Neural cell (in vitro differentiated cells): ENCODE measurements at regions not wholly inside any gene's neighbourhood (a gene's known extent, or its start where the extent isn't known, plus 50 kb on each side); places are given as distances from the start of the nearest gene placed in this dataset.

Experiments used
- H2AFZ ChIP-seq: fragments of 200-600, 300-800 bp; sonication (generic), shearing (Covaris generic); 2 replicates; pipeline ENCODE4 v1.6.0; 2014; ENCODE audit warnings: low read depth, mild to moderate bottlenecking, antibody characterized with exemption, low read length, moderate library complexity
- H3F3A ChIP-seq: fragments of 200-600 bp; shearing (Covaris generic); 2 replicates; pipeline ENCODE4 v1.6.1; 2016; ENCODE audit warnings: mild to moderate bottlenecking, moderate library complexity, mixed read lengths, antibody characterized with exemption, low read length; ENCODE audit not compliant: insufficient read depth, poor library complexity, severe bottlenecking
- H3K27ac ChIP-seq: fragments of 200-600, 300-800 bp; sonication (generic), shearing (Covaris generic); 2 replicates; pipeline ENCODE4 v1.5.1; 2014; ENCODE audit warnings: mild to moderate bottlenecking, low read length, moderate library complexity
- H3K27me3 ChIP-seq: fragments of 300-800, 200-600 bp; sonication (generic), shearing (Covaris generic); 2 replicates; pipeline ENCODE4 v1.6.0; 2014; ENCODE audit warnings: mild to moderate bottlenecking, low read depth, low read length, moderate library complexity; ENCODE audit not compliant: insufficient read depth
- H3K36me3 ChIP-seq: fragments of 300-800, 200-600 bp; sonication (generic), shearing (Covaris generic); 2 replicates; pipeline ENCODE4 v1.5.1; 2014; ENCODE audit warnings: mild to moderate bottlenecking, antibody characterized with exemption, low read length, moderate library complexity; ENCODE audit not compliant: insufficient read depth
- H3K4me2 ChIP-seq: fragments of 300-800, 200-600 bp; sonication (generic), shearing (Covaris generic); 2 replicates; pipeline ENCODE4 v1.6.0; 2014; ENCODE audit warnings: mild to moderate bottlenecking, low read length
- H3K4me3 ChIP-seq: fragments of 300-800, 200-600 bp; sonication (generic), shearing (Covaris generic); 2 replicates; pipeline ENCODE4 v1.5.1; 2014; ENCODE audit warnings: mild to moderate bottlenecking, low read length, moderate library complexity
- H3K79me2 ChIP-seq: fragments of 200-600 bp; shearing (Covaris generic); replicated peaks from 2 replicates; pipeline ENCODE4 v1.6.0; 2014; ENCODE audit warnings: mild to moderate bottlenecking, low read length, moderate library complexity; ENCODE audit not compliant: insufficient read depth
- H3K9ac ChIP-seq: fragments of 300-800, 200-600 bp; sonication (generic), shearing (Covaris generic); 2 replicates; pipeline ENCODE4 v1.6.1; 2016; ENCODE audit warnings: mild to moderate bottlenecking, low read length, mixed read lengths
- H3K9me2 ChIP-seq: fragments of 200-600 bp; shearing (Covaris generic); 2 replicates; pipeline ENCODE4 v1.6.1; 2016; ENCODE audit warnings: mild to moderate bottlenecking, low read length, mixed read lengths; ENCODE audit not compliant: insufficient read depth
- H3K9me3 ChIP-seq: fragments of 200-600, 300-800 bp; sonication (generic), shearing (Covaris generic); 2 replicates; pipeline ENCODE4 v1.6.1; 2016; ENCODE audit warnings: mild to moderate bottlenecking, mixed run types, low read length, moderate library complexity, mixed read lengths
- H4K20me1 ChIP-seq: fragments of 200-600 bp; shearing (Covaris generic); 2 replicates; pipeline ENCODE4 v1.6.1; 2016; ENCODE audit warnings: mild to moderate bottlenecking, mixed run types; ENCODE audit not compliant: insufficient read depth
- CTCF ChIP-seq: fragments of 450-650 bp; IDR thresholded peaks from 2 replicates; pipeline ENCODE4 v1.5.1; 2014; ENCODE audit warnings: antibody characterized with exemption, mild to moderate bottlenecking, moderate library complexity; ENCODE audit not compliant: poor library complexity, severe bottlenecking
- EP300 ChIP-seq: fragments of 450-650 bp; conservative IDR thresholded peaks from 2 replicates; pipeline ENCODE4 v1.6.1; 2014; ENCODE audit warnings: antibody characterized with exemption, mild to moderate bottlenecking, moderate library complexity; ENCODE audit not compliant: poor library complexity, severe bottlenecking
- EZH2 ChIP-seq: fragments of 200-600, 300-800 bp; shearing (Covaris generic), sonication (generic); IDR thresholded peaks from 2 replicates; pipeline ENCODE4 v1.6.1; 2014; ENCODE audit warnings: antibody characterized with exemption, low read length, borderline replicate concordance, mild to moderate bottlenecking; ENCODE audit not compliant: insufficient read depth, poor library complexity, severe bottlenecking
- MXI1 ChIP-seq: fragments of 450-650 bp; conservative IDR thresholded peaks from 2 replicates; pipeline ENCODE4 v1.6.1; 2014; ENCODE audit warnings: antibody characterized with exemption, mild to moderate bottlenecking; ENCODE audit not compliant: poor library complexity, severe bottlenecking
- POLR2AphosphoS5 ChIP-seq: IDR thresholded peaks from 2 replicates; pipeline ENCODE4 v1.6.1; 2012
- RAD21 ChIP-seq: fragments of 450-650 bp; conservative IDR thresholded peaks from 2 replicates; pipeline ENCODE4 v1.6.1; 2014; ENCODE audit warnings: antibody characterized with exemption, mild to moderate bottlenecking, moderate library complexity
- REST ChIP-seq: IDR thresholded peaks from 2 replicates; pipeline ENCODE4 v1.6.1; 2012; ENCODE audit warnings: borderline replicate concordance
- SMC3 ChIP-seq: fragments of 450-650 bp; conservative IDR thresholded peaks from 2 replicates; pipeline ENCODE4 v1.6.1; 2014; ENCODE audit warnings: antibody characterized with exemption, mild to moderate bottlenecking, moderate library complexity; ENCODE audit not compliant: poor library complexity
- TAF1 ChIP-seq: IDR thresholded peaks from 2 replicates; pipeline ENCODE4 v1.6.1; 2012; ENCODE audit warnings: low read depth

GRCh38 chr5:57764479-57765089 is 282.0 kb upstream of the ACTBL2 start:
- Histone ChIP-seq H3K9me3 (no peaks in the 10 kb centered on the region), H3F3A (no peaks in the 10 kb centered on the region), H3K4me3 (no peak overlapping the region), H3K27me3 (no peaks in the 10 kb centered on the region), H3K9me2 (no peaks in the 10 kb centered on the region), H3K27ac (no peak overlapping the region), H3K36me3 (no peaks in the 10 kb centered on the region), H3K79me2 (no peaks in the 10 kb centered on the region), H2AFZ (no peak overlapping the region), H3K4me2 (no peak overlapping the region), H4K20me1 (no peaks in the 10 kb centered on the region), H3K9ac (no peak overlapping the region)
- TF ChIP-seq CTCF (no peak), REST (no peak), EP300 (no peak), SMC3 (no peak), EZH2 (no peak), TAF1 (no peak), RAD21 (no peak), POLR2AphosphoS5 (no peak), MXI1 (no peak)

- Histone ChIP-seq H3K4me3 (no peak overlapping the region), H3K4me2 (no peak overlapping the region), H4K20me1 (no peaks in the 10 kb centered on the region), H3K79me2 (no peaks in the 10 kb centered on the region), H3F3A (no peaks in the 10 kb centered on the region), H3K27me3 (no peaks in the 10 kb centered on the region), H3K9me2 (no peaks in the 10 kb centered on the region), H3K27ac (no peak overlapping the region), H3K9me3 (no peaks in the 10 kb centered on the region), H3K36me3 (no peaks in the 10 kb centered on the region), H3K9ac (no peak overlapping the region), H2AFZ (no peak overlapping the region)
- no peak for TF ChIP-seq MXI1
- TF ChIP-seq EP300: no peak
- TF ChIP-seq SMC3: no peak
- TF ChIP-seq RAD21: no peak
- TF ChIP-seq POLR2AphosphoS5: no peak
- no peak for TF ChIP-seq CTCF
- TF ChIP-seq EZH2: no peak
- TF ChIP-seq TAF1: no peak
- TF ChIP-seq REST: no peak
Measured at GRCh38 chr5:57761513-57761912, 278.9 kb upstream of the ACTBL2 start.
